Renal pelvis (tissue), 1 donor: ENCODE measurements at regions not wholly inside any gene's neighbourhood (a gene's known extent, or its start where the extent isn't known, plus 50 kb on each side); places are given as distances from the start of the nearest gene placed in this dataset.
"Not testable (repeated sequence)": the region's sequence is repeated elsewhere in the genome, so short reads cannot be mapped to it uniquely, and the experiment has no call there.

Experiments
- DNase-seq: peaks from one replicate; pipeline ENCODE4 v3.0.0-alpha.2; 2013

GRCh38 chr3:23706111-23706510 is 99.6 kb upstream of the UBE2E1 start:
- DNase-seq, result no peak

DNA sequence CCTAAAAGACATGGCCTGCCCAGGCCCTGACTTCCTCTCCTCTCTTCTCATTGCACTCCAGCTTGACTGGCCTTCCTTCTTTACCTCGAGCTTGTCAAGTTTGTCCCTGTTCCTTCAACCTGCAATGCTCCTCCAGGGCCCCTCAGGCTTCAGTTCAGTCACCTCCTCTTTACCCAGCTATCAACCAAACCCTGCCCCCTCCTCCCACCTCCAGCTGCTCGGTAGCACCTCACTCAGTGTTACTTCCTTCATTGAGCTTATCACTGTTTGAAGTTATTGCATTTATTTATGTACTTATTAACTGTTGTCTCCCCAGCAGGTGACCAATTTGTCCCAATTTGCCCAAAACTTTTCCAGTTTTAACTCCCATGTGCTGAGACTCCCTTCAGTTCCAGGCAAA is 95.8 kb upstream of the UBE2E1 start:
- no peak for DNase-seq

- peak; percentile 84 for DNase-seq
These were observed 95.2 kb upstream of the UBE2E1 start for GRCh38 chr3:23710555-23710954.

DNA sequence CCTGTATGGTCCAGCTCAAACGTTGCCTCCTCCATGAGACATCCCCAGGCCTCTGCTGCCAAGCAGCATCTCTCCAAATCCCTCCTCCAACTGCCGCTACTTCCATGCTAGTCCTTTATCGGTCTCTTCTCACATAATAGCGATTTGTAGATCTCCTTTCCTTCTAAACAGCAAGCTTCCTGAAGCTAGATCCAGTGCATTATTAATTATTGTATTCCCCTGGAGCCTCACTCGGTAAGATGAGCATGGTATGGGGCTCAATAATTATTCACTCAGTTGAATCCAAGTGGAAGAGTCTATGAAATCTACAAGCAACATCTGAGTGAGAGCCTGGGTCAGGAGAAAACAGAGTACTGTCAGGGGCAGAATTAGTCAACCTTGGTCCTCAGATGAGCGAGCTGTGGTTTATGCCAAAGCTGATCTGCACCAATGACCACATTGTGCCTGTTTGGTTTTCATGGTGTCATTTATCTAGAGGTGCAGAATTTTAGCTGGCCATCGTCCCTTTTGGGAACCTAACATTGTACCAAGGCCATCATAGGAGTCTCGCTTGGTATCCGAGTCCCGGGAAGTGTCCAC is 93.8 kb upstream of the UBE2E1 start:
- no peak for DNase-seq

GRCh38 chr3:23712656-23713559 is 92.8 kb upstream of the UBE2E1 start:
- DNase-seq, result no peak

DNA sequence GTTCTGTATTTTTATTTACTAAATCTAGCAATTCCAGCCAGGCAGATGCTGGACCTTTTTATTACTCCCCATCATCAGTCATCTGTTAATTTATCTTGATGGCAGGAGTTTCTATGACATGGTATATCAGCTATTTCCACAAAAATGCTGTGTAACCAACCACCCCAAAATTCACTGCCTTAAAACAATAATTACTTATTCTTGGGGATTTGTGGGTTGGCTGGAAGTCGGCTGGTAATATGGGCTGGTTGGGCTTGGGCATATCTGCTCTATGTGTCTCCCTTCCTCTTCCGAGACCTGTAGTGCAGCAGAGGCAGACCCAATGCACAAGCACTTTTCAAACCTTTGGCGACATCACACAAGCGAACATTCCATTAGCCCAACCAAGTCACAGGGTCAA is 92.1 kb upstream of the UBE2E1 start:
- DNase-seq, result no peak

DNA sequence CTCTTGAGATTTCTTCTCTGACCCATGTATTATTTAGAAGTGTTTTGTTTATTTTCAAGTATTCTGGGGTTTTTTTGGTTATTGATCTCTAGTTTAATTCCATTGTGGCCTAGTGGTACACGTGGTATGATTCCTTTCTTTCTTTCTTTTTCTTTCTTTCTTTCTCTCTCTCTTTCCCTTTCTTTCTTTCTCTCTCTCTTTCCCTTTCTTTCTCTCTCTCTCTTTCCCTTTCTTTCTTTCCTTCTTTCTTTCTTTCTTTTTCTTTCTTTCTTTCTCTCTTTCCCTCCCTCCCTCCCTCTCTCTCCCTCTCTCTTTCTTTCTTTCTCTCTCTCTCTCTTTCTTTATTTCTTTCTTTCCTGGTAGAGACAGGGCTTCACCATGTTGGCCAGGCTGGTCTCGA is 85.7 kb upstream of the UBE2E1 start:
- no peak for DNase-seq

DNA sequence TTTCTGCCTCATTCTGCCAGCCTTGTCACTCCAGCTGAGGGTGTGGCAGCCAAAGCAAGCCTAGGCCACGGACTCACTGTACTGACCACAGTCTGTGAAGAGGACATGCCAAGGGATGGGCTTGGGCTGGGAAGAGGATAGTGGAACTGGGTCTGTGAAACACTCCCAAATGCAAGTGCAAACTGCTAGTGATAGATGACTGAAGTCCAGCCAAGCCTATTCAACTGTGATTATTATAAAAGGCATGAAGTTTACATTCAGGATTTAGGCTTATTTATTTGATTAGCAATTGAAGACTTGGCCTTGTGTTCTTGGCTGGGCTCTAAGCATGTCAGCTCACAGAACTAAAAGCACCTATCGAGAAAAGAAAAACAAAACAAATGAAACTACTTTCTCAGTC is 84.9 kb upstream of the UBE2E1 start:
- DNase-seq, result no peak

GRCh38 chr3:23723141-23723540 is 82.6 kb upstream of the UBE2E1 start:
- no peak for DNase-seq

DNA sequence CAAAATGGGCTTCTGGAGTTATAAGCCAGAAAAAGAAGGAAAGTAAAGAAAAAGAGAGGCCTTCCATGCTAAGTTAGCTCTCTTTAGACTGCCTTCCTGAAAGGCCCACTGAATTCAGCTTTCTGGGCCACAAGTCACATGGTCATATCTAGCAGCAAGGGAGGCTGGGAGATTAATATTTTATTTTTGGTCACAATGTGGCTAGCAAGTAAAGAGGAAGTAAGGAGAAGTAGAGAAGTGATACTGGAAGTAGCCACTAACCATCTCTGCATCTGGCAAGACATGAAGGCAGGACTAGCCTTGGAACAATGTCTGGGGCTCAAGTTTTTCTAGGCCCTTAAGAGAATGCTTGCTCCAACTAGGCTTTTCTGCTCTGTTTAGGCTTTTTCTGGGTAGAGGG is 81.8 kb upstream of the UBE2E1 start:
- no peak for DNase-seq

GRCh38 chr3:23726811-23727548 is 78.8 kb upstream of the UBE2E1 start:
- DNase-seq, result no peak

DNA sequence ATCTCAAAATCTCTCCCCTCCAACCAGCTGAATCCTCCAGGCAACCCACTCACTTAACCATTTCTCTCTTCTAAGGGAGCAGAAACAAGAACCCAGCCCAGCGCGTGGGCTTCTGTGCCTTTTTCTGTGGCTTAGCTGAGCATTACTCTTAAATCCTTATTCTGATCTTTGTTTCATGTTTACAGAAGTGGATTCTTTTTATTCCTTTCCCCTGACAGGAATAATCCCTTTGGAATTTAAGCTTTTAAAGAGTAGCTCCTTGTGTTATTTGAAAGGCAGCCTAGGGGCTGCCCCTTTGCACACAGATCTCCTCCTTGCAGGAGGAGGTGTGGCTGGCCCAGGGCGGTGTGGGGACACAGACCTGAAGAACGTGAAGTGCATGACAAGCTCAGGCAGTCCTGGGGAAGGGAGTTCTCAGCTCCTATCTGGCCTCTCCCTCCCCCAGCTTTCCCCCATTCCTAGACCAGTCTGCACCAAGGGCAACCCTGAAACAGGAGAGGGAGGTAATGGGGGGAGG is 77.1 kb upstream of the UBE2E1 start:
- no peak for DNase-seq

DNA sequence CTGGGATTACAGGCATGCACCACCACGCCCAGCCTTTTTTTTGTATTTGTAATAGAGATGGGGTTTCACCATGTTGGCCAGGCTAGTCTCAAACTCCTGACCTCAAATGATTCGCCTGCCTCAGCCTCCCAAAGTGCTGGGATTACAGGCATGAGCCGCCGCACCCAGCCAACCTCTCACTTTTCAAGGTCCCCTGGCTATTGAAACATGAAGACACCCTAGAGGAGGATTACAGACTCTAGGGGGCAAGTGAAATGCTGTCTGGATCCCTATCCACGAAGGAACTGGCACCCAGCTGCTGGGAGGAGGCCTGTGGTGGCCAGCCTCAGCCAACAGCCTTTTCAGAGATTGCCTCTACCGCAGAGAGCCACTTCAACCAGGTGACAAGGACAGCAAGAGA is 76.4 kb upstream of the UBE2E1 start:
- DNase-seq, result not testable (repeated sequence)

GRCh38 chr3:23734481-23734880 is 71.3 kb upstream of the UBE2E1 start:
- DNase-seq, result no peak

DNA sequence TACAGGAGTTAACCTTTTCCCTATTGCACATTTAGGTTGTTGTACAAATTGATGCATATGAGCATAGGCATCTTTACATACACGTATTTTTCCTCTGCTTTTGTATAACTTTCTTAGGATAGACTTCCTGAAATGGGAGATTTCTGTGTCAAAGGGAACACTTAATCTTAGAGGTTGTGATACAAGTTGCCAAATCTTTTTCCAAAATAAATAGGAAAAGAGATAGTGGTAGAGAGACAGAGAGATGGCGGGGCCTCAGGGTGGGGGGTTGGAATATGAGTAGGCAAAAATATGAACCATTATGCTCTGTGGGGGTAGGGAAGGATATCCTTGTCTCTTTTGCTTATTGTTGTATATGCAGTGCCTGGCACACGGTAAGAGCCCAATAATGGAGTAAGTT is 70.7 kb upstream of the UBE2E1 start:
- no peak for DNase-seq

DNA sequence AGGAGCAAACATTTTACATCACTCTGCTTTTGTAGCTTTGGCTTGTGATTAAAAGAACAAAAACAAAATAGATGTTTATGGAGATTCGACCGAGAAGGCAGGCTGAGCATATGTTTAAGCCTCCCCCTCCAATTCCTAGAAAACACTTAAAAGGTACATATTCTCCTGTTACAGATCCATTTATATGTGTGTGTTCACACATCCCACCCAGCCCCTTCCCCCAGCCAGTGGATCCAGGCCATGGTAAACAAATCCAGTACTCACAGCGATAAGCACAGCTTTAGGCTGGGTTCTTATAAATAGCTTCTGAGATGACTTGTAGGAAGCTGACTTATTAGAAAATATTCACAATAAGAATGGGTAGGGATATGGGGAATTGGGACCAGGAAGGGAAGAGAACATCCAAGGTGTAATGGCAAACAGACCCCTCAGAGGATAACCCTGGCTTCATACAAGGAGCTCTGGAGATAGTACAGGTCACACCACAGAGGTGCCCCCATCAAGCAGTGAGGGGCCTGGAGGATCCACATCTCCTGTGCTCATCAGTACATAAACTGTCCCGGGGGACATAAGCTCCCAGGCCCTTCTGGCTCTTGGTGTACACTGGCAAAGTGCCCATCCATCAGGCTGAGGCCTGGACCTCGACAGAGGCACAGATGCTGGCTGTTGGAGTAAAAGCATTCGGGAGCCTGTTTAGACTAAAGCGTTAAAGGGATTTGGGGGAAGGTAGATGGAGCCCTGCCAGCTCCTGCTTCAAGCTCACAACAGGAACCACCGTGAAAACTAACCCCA is 70.0 kb upstream of the UBE2E1 start:
- DNase-seq, result peak; percentile 68

DNA sequence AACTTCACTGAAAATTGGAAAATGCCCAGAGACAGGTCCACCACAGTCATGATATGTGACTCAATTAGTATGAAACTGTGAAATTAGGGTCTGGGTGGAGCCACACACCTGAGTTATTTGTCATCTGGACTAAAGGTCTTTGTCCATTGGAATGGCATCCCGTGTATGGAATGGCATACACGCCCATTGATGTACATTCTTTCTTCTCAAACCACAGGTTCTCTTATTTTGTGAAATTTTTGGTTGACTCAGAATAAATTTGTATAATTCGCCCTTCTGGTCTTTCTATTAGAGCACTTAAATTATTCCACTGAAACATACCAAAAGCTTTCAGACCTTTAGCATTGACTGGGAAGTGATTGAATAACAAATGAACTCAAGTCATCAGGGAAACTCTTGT is 66.8 kb upstream of the UBE2E1 start:
- no peak for DNase-seq

DNA sequence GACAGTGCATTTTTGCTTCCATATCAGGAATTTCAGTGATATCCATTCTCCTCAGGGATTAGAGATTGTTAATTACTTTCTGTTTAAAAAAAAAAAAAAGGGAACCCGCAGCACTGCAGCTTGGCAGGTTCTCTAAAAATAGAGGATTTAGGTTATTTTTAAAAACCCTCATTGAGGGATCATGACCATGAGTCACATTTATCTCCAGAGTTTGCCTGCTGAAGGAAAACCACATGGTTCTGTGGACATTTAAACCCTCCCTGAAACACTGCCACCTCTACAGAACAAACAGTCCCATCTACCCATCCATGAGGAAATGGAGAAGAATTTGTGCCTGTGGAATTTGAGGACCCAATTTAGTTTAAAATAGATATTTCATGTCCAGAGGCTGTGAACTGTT is 66.2 kb upstream of the UBE2E1 start:
- no peak for DNase-seq

- DNase-seq, result no peak
These were observed 65.2 kb upstream of the UBE2E1 start for GRCh38 chr3:23740517-23740965.

GRCh38 chr3:23741036-23741706 is 64.6 kb upstream of the UBE2E1 start:
- no peak for DNase-seq

DNA sequence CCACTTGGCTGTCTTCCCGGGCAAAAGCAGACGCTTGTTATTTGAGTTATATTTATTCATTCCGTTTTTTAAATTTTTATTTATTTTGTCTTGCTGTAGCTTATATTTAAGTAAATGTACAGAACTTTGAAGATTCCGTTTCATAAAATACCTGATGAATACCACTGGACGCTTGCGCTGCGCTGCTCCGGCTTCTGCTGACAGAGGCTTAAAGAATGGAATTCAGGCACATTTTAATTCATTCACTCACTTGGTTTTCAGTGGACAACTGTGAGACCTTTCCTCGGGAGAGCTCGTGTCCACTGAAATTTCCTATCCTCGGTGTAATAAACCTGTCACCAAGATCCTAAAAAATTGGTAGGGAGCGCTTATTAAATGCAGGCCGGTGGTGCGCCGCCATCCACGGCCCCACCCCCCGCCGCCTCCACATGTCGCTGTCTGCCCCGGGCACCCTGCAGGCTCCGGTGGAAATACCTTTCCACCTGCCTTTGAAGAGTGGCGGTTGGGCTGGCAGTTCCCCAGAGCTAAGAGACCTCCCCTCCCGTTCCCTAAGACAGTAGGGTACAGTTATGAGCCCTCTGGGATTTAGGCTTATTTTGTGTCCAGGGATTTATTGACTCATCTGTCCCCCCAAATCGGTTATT is 62.5 kb upstream of the UBE2E1 start:
- no peak for DNase-seq
